ENCODE measurements at regions not wholly inside any gene's neighbourhood (a gene's known extent, or its start where the extent isn't known, plus 50 kb on each side); places are given as distances from the start of the nearest gene placed in this dataset.

DNA sequence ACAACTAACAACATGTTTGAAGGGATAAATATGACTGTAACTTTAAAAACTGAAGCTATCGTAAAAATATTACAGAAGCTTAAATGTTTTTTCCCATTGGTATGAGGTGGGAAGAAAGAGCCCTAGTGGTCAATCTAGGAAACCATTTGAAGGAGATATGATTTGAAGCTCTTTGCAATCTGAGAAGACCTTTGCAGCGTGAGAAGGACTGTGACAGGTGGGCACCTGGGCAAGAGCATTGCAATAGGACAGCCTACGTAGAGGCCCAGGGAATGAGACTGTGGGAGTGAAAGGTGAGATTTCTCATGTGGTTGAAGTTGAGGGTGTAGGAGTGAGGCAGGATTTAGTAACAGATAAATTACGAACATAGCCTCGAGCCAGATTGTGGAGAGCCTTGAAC is 108.0 kb upstream of the PDE7B start:
- Mint-ChIP-seq H3K4me3 (no peak overlapping the region), H3K27me3 (no peaks in the 10 kb centered on the region), H3K27ac (no peak overlapping the region), H3K4me1 (ENCODE audit: low read depth) (peaks cover 8% of the 10 kb centered on the region), H3K9me3 (no peaks in the 10 kb centered on the region), H3K36me3 (ENCODE audit: low read depth) (no peaks in the 10 kb centered on the region)
- DNase-seq = no peak

DNA sequence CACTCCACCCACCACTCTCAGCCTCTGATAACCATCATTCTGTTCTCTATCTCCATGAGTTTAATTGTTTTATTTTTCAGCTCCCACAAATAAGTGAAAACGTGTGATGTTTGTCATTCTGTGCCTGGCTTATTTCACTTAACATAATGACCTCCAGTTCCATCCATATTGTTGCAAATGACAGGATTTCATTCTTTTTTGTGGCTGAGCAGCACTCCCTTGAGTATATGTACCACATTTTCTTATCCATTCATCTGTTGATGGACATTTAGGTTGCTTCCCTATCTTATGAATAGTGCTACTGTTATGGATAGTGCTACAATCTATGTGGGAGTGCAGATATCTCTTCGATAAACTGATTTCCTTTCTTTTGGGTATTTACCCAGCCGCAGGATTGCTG is 103.3 kb upstream of the PDE7B start:
- H3K4me3 Mint-ChIP-seq = no peak overlapping the region
- H3K9me3 Mint-ChIP-seq = no peaks in the 10 kb centered on the region
- H3K27me3 Mint-ChIP-seq = no peaks in the 10 kb centered on the region
- DNase-seq = no peak
- H3K27ac Mint-ChIP-seq = no peak overlapping the region
- H3K4me1 Mint-ChIP-seq (ENCODE audit: low read depth) = peaks cover 2% of the 10 kb centered on the region
- H3K36me3 Mint-ChIP-seq (ENCODE audit: low read depth) = no peaks in the 10 kb centered on the region

GRCh38 chr6:135750081-135750480 is 101.4 kb upstream of the PDE7B start:
- H3K36me3 Mint-ChIP-seq (ENCODE audit: low read depth) = no peaks in the 10 kb centered on the region
- no peak overlapping the region for H3K27ac Mint-ChIP-seq
- H3K4me3 Mint-ChIP-seq = no peak overlapping the region
- H3K4me1 Mint-ChIP-seq (ENCODE audit: low read depth) = no peaks in the 10 kb centered on the region
- no peaks in the 10 kb centered on the region for H3K9me3 Mint-ChIP-seq
- H3K27me3 Mint-ChIP-seq = no peaks in the 10 kb centered on the region
- no peak for DNase-seq

DNA sequence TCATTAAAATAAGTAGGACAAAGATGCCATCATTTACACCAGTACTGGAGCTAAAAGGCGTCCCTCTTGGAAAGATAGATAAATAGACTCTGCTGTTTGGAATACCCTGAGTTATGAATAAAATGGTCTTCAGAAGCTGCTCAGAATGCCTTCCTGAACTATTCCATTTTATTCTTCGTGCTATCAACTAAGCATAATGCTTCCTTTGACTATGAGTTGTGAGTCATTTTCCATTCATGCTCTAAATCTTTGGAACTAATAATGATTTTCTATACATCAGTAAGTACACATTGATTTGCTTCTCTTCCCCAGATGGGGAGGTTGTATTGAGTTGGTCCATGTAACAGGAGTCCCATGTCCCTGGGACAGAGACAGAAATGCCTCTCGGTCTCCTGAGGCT is 98.3 kb upstream of the PDE7B start:
- H3K9me3 Mint-ChIP-seq = no peaks in the 10 kb centered on the region
- H3K4me3 Mint-ChIP-seq = no peak overlapping the region
- no peak overlapping the region for H3K27ac Mint-ChIP-seq
- no peaks in the 10 kb centered on the region for H3K4me1 Mint-ChIP-seq (ENCODE audit: low read depth)
- no peak for DNase-seq
- no peaks in the 10 kb centered on the region for H3K36me3 Mint-ChIP-seq (ENCODE audit: low read depth)
- no peaks in the 10 kb centered on the region for H3K27me3 Mint-ChIP-seq

DNA sequence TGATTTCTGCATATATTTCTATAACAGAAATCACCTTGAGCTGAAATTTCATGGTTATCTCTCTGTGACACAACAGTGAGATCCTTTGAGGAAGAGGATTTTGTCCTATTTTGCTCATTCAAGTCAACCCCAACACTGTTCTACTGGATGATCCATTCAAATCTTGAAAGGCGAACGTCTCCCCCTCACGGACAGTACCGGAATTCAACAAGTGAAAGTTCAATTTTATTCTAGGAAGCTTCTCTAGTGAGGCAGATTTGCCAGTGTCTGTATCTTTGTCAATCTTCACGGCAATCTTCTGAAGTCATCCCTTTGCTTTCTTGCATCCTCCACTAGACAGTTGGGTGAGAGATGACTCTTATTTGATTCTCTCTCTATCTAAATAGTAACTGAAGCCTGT is 91.7 kb upstream of the PDE7B start:
- Mint-ChIP-seq H3K36me3 (ENCODE audit: low read depth) (no peaks in the 10 kb centered on the region), H3K27ac (no peak overlapping the region), H3K9me3 (peaks cover 11% of the 10 kb centered on the region), H3K27me3 (no peaks in the 10 kb centered on the region), H3K4me1 (ENCODE audit: low read depth) (peaks cover 9% of the 10 kb centered on the region), H3K4me3 (no peak overlapping the region)
- DNase-seq = no peak

GRCh38 chr6:135774006-135774405 is 77.5 kb upstream of the PDE7B start:
- Mint-ChIP-seq H3K9me3 (no peaks in the 10 kb centered on the region), H3K27ac (no peak overlapping the region), H3K27me3 (peaks cover 4% of the 10 kb centered on the region), H3K36me3 (ENCODE audit: low read depth) (no peaks in the 10 kb centered on the region), H3K4me3 (no peak overlapping the region), H3K4me1 (ENCODE audit: low read depth) (no peaks in the 10 kb centered on the region)
- DNase-seq = no peak

- Mint-ChIP-seq H3K27ac (no peak overlapping the region), H3K27me3 (peaks cover 4% of the 10 kb centered on the region), H3K9me3 (no peaks in the 10 kb centered on the region), H3K36me3 (ENCODE audit: low read depth) (no peaks in the 10 kb centered on the region), H3K4me3 (no peak overlapping the region), H3K4me1 (ENCODE audit: low read depth) (peaks cover 5% of the 10 kb centered on the region)
- no peak for DNase-seq
Observed at GRCh38 chr6:135779213-135779612, 72.3 kb upstream of the PDE7B start.

DNA sequence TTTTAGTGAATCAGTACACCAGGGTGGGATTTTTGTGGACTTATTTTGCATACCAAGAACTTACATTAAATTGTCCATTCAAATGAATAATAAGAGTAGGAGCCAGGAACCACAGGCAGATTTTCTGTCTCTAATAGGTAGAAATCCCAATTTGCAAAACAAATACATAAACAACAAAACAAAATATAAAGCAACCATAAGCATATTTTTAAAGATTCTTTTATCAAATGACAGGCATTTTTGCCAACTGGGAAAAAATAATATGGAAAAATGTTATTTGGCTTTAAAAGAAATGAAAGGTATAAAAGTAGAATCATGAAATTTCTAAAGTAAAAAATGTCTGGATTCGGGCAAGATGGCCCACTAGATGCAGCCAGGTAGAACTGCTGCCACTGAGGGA is 71.2 kb upstream of the PDE7B start:
- Mint-ChIP-seq H3K36me3 (ENCODE audit: low read depth) (no peaks in the 10 kb centered on the region), H3K4me3 (no peak overlapping the region), H3K27me3 (peaks cover 4% of the 10 kb centered on the region), H3K4me1 (ENCODE audit: low read depth) (peaks cover 5% of the 10 kb centered on the region), H3K9me3 (no peaks in the 10 kb centered on the region), H3K27ac (no peak overlapping the region)
- no peak for DNase-seq

DNA sequence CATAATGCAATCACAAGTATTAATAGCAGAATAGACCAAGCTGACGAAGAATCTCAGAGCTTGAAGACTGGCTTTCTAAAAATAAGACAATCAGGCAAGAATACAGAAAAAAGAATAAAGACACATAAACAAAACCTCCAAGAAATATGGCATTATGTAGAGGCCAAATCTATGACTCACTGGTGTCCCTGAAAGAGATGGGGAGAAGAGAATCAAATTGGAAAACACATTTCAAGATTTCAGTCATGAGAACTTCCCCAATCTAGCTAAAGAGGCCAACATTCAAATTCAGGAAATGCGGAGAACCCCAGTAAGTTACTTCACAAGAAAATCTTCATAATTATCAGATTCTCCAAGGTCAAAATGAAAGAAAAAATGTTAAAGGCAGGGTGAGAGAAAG is 69.0 kb upstream of the PDE7B start:
- H3K4me1 Mint-ChIP-seq (ENCODE audit: low read depth) = peaks cover 5% of the 10 kb centered on the region
- no peak overlapping the region for H3K4me3 Mint-ChIP-seq
- no peaks in the 10 kb centered on the region for H3K36me3 Mint-ChIP-seq (ENCODE audit: low read depth)
- H3K27ac Mint-ChIP-seq = no peak overlapping the region
- H3K27me3 Mint-ChIP-seq = peaks cover 2% of the 10 kb centered on the region
- no peak for DNase-seq
- H3K9me3 Mint-ChIP-seq = no peaks in the 10 kb centered on the region

- Mint-ChIP-seq H3K4me1 (ENCODE audit: low read depth) (peaks cover 5% of the 10 kb centered on the region), H3K27ac (no peak overlapping the region), H3K4me3 (no peak overlapping the region), H3K36me3 (ENCODE audit: low read depth) (no peaks in the 10 kb centered on the region), H3K27me3 (no peaks in the 10 kb centered on the region), H3K9me3 (no peaks in the 10 kb centered on the region)
- no peak for DNase-seq
Observed at GRCh38 chr6:135784507-135784906, 67.0 kb upstream of the PDE7B start.

- no peaks in the 10 kb centered on the region for H3K9me3 Mint-ChIP-seq
- no peaks in the 10 kb centered on the region for H3K36me3 Mint-ChIP-seq (ENCODE audit: low read depth)
- no peaks in the 10 kb centered on the region for H3K4me1 Mint-ChIP-seq (ENCODE audit: low read depth)
- no peaks in the 10 kb centered on the region for H3K27me3 Mint-ChIP-seq
- no peak for DNase-seq
- H3K27ac Mint-ChIP-seq = no peak overlapping the region
- H3K4me3 Mint-ChIP-seq = no peak overlapping the region
Observed at GRCh38 chr6:135789375-135790050, 62.0 kb upstream of the PDE7B start.

- H3K27me3 Mint-ChIP-seq = no peaks in the 10 kb centered on the region
- DNase-seq = no peak
- no peaks in the 10 kb centered on the region for H3K9me3 Mint-ChIP-seq
- no peak overlapping the region for H3K27ac Mint-ChIP-seq
- no peaks in the 10 kb centered on the region for H3K36me3 Mint-ChIP-seq (ENCODE audit: low read depth)
- no peak overlapping the region for H3K4me3 Mint-ChIP-seq
- no peaks in the 10 kb centered on the region for H3K4me1 Mint-ChIP-seq (ENCODE audit: low read depth)
Observed at GRCh38 chr6:135791441-135791840, 60.1 kb upstream of the PDE7B start.

- Mint-ChIP-seq H3K27ac (no peak overlapping the region), H3K27me3 (no peaks in the 10 kb centered on the region), H3K36me3 (ENCODE audit: low read depth) (no peaks in the 10 kb centered on the region), H3K9me3 (no peaks in the 10 kb centered on the region), H3K4me1 (ENCODE audit: low read depth) (peaks cover 3% of the 10 kb centered on the region), H3K4me3 (no peak overlapping the region)
- no peak for DNase-seq
Observed at GRCh38 chr6:135796643-135797305, 54.7 kb upstream of the PDE7B start.

DNA sequence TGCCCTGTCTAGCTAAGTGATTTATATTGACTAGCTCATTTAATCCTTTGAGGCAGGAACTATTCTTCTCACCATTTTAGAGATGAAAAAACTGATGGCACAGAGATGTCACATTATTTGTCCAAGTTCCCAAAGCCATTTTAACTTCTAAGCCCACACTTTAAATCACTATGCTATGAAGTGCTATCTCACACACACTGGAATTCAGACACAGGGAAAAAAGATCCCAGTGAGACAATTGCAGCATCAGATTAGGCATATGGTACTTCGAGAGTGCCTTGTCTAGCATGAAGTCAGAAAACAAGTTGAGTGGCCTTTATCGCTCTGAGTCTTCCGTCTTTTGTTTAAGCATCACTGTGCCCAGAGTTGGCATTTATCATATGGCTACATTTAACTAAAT is 54.1 kb upstream of the PDE7B start:
- Mint-ChIP-seq H3K4me3 (no peak overlapping the region), H3K4me1 (ENCODE audit: low read depth) (peaks cover 3% of the 10 kb centered on the region), H3K27ac (no peak overlapping the region), H3K9me3 (no peaks in the 10 kb centered on the region), H3K27me3 (no peaks in the 10 kb centered on the region), H3K36me3 (ENCODE audit: low read depth) (no peaks in the 10 kb centered on the region)
- no peak for DNase-seq

DNA sequence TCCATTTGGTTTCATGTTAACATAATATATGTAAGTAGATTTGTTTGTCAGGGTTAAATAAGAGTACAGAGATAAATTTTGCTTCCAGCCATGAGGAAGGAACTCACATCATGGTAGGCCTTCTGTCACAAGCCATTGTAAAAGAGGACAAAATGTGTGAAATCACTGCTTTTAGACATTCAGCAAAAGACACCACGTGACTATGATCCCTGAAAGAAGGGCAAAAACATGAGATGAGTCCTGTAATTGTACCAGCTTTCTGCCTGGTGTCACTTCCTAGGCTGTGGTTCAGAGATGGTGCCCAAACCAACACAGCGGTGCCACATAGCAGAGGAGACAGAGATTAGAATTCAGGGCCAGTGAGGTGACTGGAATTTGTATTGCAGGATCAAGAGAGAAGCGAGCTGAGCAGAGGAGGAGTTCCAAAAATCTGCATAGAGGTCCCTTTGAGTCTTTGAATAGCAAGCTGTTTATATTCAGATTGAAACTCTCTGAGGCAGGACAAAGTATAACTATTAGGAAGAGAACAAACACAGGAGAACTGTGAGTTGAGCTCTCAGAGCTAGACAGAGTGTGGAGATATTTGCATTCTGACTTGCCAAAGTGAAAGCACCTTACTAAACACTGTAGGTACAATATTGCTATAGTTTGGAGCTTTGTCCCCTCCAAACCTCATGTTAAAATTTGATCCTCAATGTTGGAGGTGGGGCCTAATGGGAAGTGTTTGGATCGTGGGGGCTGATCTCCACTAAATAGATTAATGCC is 52.6 kb upstream of the PDE7B start:
- peaks cover 3% of the 10 kb centered on the region for H3K4me1 Mint-ChIP-seq (ENCODE audit: low read depth)
- DNase-seq = no peak
- no peaks in the 10 kb centered on the region for H3K36me3 Mint-ChIP-seq (ENCODE audit: low read depth)
- H3K4me3 Mint-ChIP-seq = no peak overlapping the region
- H3K27me3 Mint-ChIP-seq = no peaks in the 10 kb centered on the region
- H3K27ac Mint-ChIP-seq = no peak overlapping the region
- no peaks in the 10 kb centered on the region for H3K9me3 Mint-ChIP-seq
